B cell (primary cell): ENCODE measurements at regions not wholly inside any gene's neighbourhood (a gene's known extent, or its start where the extent isn't known, plus 50 kb on each side); places are given as distances from the start of the nearest gene placed in this dataset.

ENCODE experiments used
- ATAC-seq: fragments of 200-7000 bp; cut with Tn5 transposase; one replicate; pipeline ENCODE4 v1.10.0; 2021; ENCODE audit warnings: low read depth, mild to moderate bottlenecking, moderate number of reproducible peaks, moderate library complexity
- CTCF ChIA-PET: fragments of 350-600 bp; sonication (Branson Sonifier 250); formaldehyde crosslinking; loops from one replicate; lab custom pipeline; 2021; ENCODE audit warnings: antibody characterized with exemption, inconsistent platforms; lab: Charles Lee
- POLR2A ChIA-PET: fragments of 350-600 bp; sonication (Branson Sonifier 250); formaldehyde crosslinking; loops from one replicate; lab custom pipeline; 2021; ENCODE audit warnings: antibody characterized with exemption; lab: Charles Lee
- DNase-seq: peaks from one replicate; pipeline ENCODE4 v3.0.0; 2013
- H2AFZ ChIP-seq: 2 replicates; pipeline ENCODE4 v1.6.1; 2012; ENCODE audit warnings: mild to moderate bottlenecking, low read depth, low read length; ENCODE audit not compliant: insufficient read depth, poor library complexity, severe bottlenecking
- H3K27ac ChIP-seq, 2 donors: 1 replicate in 1 of 2; 2 replicates in 1 of 2; pipeline ENCODE4 v1.5.1; 2012 to 2013; ENCODE audit warnings: low read length in 2 of 2, mild to moderate bottlenecking in 2 of 2, moderate library complexity in 1 of 2
- H3K27me3 ChIP-seq, 4 experiments: fragments of 200-600 bp in 1 of 4; sonication (generic) in 1 of 4; replicated peaks in 1 of 4; 1 replicate in 2 of 4; 2 replicates in 2 of 4; pipeline versions ENCODE4 v1.6.1 to v1.7.0; 2013 to 2016; ENCODE audit warnings: low read length in 3 of 4, mild to moderate bottlenecking in 2 of 4, mixed read lengths in 1 of 4, moderate library complexity in 1 of 4; ENCODE audit not compliant: insufficient read depth in 4 of 4, control insufficient read depth in 3 of 4; ENCODE audit errors: control extremely low read depth in 1 of 4
- H3K36me3 ChIP-seq, 2 experiments: replicated peaks in 1 of 2; 1 replicate in 1 of 2; 2 replicates in 1 of 2; pipeline versions ENCODE4 v1.6.1 to v1.7.1; 2013; ENCODE audit warnings: low read length in 1 of 2; ENCODE audit not compliant: insufficient read depth in 2 of 2, control insufficient read depth in 1 of 2; ENCODE audit errors: control extremely low read depth in 1 of 2, extremely low read depth in 1 of 2
- H3K4me1 ChIP-seq, 2 donors: fragments of 200-600 bp in 1 of 2; sonication (generic) in 1 of 2; 1 replicate in 1 of 2; 2 replicates in 1 of 2; pipeline versions ENCODE4 v1.5.1 to v1.6.1; 2013 to 2017; ENCODE audit warnings: low read length in 2 of 2; ENCODE audit not compliant: control insufficient read depth in 2 of 2, insufficient read depth in 2 of 2
- H3K4me2 ChIP-seq: replicated peaks from 2 replicates; pipeline ENCODE3; 2012; ENCODE audit warnings: mild to moderate bottlenecking, low read depth, low read length; ENCODE audit not compliant: poor library complexity, severe bottlenecking
- H3K4me3 ChIP-seq, 5 experiments: fragments of 200-600 bp in 1 of 5; sonication (generic) in 1 of 5; 1 replicate in 3 of 5; 2 replicates in 2 of 5; pipeline versions ENCODE4 v1.5.1 to v1.7.0; 2011 to 2016; ENCODE audit warnings: low read length in 4 of 5, mild to moderate bottlenecking in 4 of 5, low read depth in 2 of 5, control low read depth in 1 of 5, moderate library complexity in 1 of 5; ENCODE audit not compliant: insufficient read depth in 1 of 5; ENCODE audit errors: control extremely low read depth in 1 of 5, extremely low read depth in 1 of 5
- H3K79me2 ChIP-seq: fragments of 200-600 bp; sonication (generic); one replicate; pipeline ENCODE4 v1.6.0; 2016; ENCODE audit warnings: low read length; ENCODE audit not compliant: control insufficient read depth, insufficient read depth
- H3K9ac ChIP-seq: fragments of 200-600 bp; sonication (generic); 2 replicates; pipeline ENCODE4 v1.6.1; 2017; ENCODE audit warnings: mild to moderate bottlenecking, low read length, moderate library complexity
- H3K9me3 ChIP-seq, 3 donors: one replicate each; pipeline versions ENCODE4 v1.6.1 to v1.7.1; 2013; ENCODE audit warnings: low read length in 2 of 3; ENCODE audit not compliant: control insufficient read depth in 2 of 3, insufficient read depth in 1 of 3; ENCODE audit errors: control extremely low read depth in 1 of 3
- H4K20me1 ChIP-seq: 2 replicates; pipeline ENCODE4 v1.6.0; 2012; ENCODE audit warnings: mild to moderate bottlenecking, low read length; ENCODE audit not compliant: insufficient read depth, control insufficient read depth, poor library complexity, severe bottlenecking
- H3K27ac Mint-ChIP-seq: one replicate; pipeline ENCODE4 v1.8.0; 2021; ENCODE audit warnings: mixed read lengths
- H3K27me3 Mint-ChIP-seq: one replicate; pipeline ENCODE4 v1.8.0; 2021; ENCODE audit warnings: mixed read lengths
- H3K4me1 Mint-ChIP-seq: one replicate; pipeline ENCODE4 v1.8.0; 2021; ENCODE audit warnings: mixed read lengths
- H3K4me3 Mint-ChIP-seq: one replicate; pipeline ENCODE4 v1.8.0; 2021; ENCODE audit warnings: mixed read lengths
- H3K9me3 Mint-ChIP-seq: one replicate; pipeline ENCODE4 v1.8.0; 2022; ENCODE audit warnings: mixed read lengths; ENCODE audit not compliant: insufficient read depth
- CTCF ChIP-seq: fragments of 200-600 bp; IDR thresholded peaks from one replicate; pipeline ENCODE4 v1.8.0; 2022; ENCODE audit warnings: antibody characterized with exemption, mild to moderate bottlenecking
- EZH2 ChIP-seq: IDR thresholded peaks from 2 replicates; pipeline ENCODE4 v1.6.1; 2012; ENCODE audit warnings: borderline replicate concordance, low read depth, mild to moderate bottlenecking, moderate library complexity, low read length; ENCODE audit not compliant: insufficient read depth, poor library complexity, severe bottlenecking
- WGBS: methylation state at CpG from one replicate; pipeline ENCODE4 v1.1.5; 2013; ENCODE audit warnings: missing lambda C conversion rate; ENCODE audit not compliant: insufficient coverage; 5-methylcytosine and 5-hydroxymethylcytosine counted together
- intact Hi-C: fragments of 100-400 bp; cut with micrococcal nuclease; formaldehyde crosslinking; loops from one replicate; pipeline ENCODE4 v1.10.0; 2022

GRCh38 chr18:41320100-41320499, 634.9 kb upstream of the PIK3C3 start:
- Histone ChIP-seq H3K4me2 (no peak overlapping the region), H3K27me3 (no peaks in the 10 kb centered on the region), H3K9ac (no peak overlapping the region), H2AFZ (no peak overlapping the region), H3K79me2 (no peaks in the 10 kb centered on the region), H3K9me3 (no peaks in the 10 kb centered on the region), H3K4me3 (no peak overlapping the region), H3K4me1 (no peaks in the 10 kb centered on the region), H3K27ac (no peak overlapping the region), H4K20me1 (no peaks in the 10 kb centered on the region), H3K36me3 (no peaks in the 10 kb centered on the region)
- Mint-ChIP-seq H3K4me3 (no peak overlapping the region), H3K27ac (no peak overlapping the region), H3K27me3 (no peaks in the 10 kb centered on the region), H3K9me3 (peaks cover 5% of the 10 kb centered on the region), H3K4me1 (no peaks in the 10 kb centered on the region)
- ChIA-PET CTCF (no interaction called here), POLR2A (no interaction called here)
- TF ChIP-seq EZH2 (no peak), CTCF (no peak)
- intact Hi-C loops, result no loop called here
- no CpG with 5 or more reads among the region's 2 CpGs for WGBS
- DNase-seq (no peak), ATAC-seq (no peak)

- no peaks in the 10 kb centered on the region for H3K4me1 ChIP-seq
- Mint-ChIP-seq H3K27me3 (no peaks in the 10 kb centered on the region), H3K27ac (no peak overlapping the region), H3K9me3 (peaks cover 2% of the 10 kb centered on the region), H3K4me3 (no peak overlapping the region), H3K4me1 (no peaks in the 10 kb centered on the region)
- no peak overlapping the region for H3K4me3 ChIP-seq
- H3K79me2 ChIP-seq, result no peaks in the 10 kb centered on the region
- TF ChIP-seq CTCF (no peak), EZH2 (no peak)
- POLR2A ChIA-PET, result no interaction called here
- no peak overlapping the region for H3K9ac ChIP-seq
- no peak for DNase-seq
- no peaks in the 10 kb centered on the region for H4K20me1 ChIP-seq
- no peaks in the 10 kb centered on the region for H3K27me3 ChIP-seq
- H3K27ac ChIP-seq, result no peak overlapping the region
- intact Hi-C loops, result no loop called here
- CTCF ChIA-PET, result no interaction called here
- ATAC-seq, result no peak
- H3K4me2 ChIP-seq, result no peak overlapping the region
- peaks cover 0 to 1% (median 0%) of the 10 kb centered on the region in 3 donors for H3K9me3 ChIP-seq
- no peak overlapping the region for H2AFZ ChIP-seq
- H3K36me3 ChIP-seq, result no peaks in the 10 kb centered on the region
- WGBS, result no CpG with 5 or more reads among the region's 3 CpGs
These were observed 639.9 kb upstream of the PIK3C3 start for GRCh38 chr18:41315134-41315533.
